ENCODE measurements at regions not wholly inside any gene's neighbourhood (a gene's known extent, or its start where the extent isn't known, plus 50 kb on each side); places are given as distances from the start of the nearest gene placed in this dataset.

DNA sequence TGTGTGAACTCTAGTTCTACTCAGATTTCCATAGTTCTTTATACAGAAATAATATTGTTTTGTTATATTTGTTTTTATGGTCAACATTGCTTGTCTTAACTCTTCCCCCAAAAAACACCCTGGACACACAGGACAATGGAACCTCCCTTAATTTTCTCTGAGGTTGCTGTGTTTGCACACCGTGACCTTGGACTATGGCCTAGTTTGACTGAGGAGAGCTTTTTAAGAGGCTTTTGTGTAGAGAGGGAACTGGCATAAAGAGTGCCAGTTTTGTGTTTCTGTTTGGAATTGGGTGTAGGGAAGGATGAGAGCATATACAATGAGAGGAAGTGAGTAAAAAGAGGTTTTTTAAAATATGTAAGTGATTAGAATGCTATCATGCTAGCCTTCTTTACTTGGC lies 101.1 kb upstream of the MEF2C start:
- DNase-seq = no peak

DNA sequence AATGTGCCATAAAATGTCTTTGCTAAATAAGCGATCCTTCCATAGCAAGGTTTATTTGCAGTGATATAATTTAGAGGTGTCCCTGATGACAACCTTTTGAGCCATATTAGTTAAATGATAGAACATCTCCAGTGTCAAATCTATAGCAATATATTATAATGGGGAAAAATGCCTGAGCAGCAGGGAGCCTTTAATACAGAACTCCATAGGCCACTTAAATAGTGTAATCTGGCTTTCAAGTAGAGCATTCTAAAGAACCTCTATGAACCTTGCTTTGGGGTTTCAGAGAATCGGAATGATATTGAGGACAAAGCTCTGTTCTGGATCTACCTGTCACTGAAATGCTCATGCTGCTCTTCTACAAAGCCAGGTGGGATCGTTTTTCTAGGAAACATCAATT lies 96.7 kb upstream of the MEF2C start:
- DNase-seq = no peak

DNA sequence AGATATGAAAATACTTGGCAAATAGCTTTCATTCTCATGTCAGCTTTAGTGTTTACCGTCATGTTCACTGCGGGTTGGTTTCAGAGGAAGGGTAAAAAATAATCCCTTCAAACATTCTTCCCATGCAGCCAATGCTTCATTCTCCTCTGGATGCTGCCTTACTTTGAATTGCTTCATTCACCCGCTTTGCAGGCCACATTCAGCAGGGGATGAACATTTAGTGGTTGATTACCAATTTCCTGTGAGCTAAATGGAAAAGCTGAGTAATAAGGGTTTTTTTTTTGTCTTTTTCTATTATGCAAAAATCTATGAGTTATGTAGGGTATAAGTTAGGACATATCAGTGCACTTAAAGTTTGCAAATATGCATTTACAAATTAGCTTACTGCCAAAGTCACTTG lies 96.3 kb upstream of the MEF2C start:
- DNase-seq = no peak

DNA sequence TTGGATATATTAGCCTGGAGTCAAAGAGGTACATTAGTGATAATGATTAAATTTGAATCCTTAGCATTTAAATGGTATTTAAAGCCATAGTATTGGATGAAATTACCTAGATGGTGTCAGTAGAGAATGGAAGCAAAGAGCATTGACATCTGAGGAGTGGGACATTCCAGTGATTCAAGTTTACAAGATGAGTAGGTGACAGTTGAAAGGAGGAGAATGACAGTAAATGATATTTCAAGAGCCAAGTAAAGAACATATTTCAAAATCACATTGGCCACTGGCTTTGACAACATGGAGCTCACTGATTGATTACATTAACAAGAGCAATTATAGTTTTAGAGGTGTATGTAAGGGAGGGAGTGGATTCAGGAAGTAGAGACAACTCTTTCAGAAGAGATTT lies 93.9 kb upstream of the MEF2C start:
- no peak for DNase-seq

DNA sequence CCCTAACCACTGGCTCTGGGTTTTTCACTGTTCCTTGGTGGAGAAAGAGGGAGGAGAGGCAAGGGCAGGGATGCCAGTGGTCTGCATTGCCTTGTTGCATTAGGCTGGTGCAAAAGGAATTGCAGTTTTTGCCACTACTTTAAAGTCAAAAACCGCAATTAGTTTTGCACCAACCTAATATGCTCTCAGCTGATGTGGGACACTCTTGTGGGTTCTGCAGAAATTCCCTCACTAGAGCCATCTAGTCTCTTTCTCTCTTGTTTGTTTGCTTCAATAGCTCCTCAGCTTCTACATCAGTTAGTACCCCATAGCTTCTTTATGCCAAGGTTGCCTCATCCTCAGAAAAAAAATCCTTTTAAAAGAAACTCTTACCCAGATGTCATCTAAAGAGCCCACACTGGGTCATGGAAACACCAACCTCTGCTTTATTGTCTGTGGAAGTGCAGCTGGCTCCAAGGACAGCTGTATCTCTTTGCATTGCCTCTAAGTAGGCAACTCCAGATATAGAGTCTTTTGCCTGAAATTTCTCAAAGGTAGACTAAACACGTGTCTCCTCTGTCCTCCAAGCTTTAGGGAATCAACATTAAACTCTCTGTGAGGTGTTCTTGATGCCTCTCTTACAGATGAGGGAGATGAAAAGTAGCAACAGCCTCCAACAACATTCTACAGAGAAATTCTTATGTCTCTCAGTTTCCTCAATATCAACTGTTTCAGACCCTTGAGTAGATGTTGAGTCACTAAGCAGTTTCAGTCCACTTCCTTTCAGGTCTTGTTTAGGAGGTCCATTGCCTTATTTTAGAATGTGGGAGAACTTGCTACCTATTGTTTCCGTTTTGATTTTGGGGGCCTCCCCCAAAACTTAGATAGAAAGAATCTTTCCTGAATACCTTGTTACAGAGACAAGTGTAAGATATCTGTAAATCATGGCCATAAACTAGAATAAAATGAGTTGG lies 84.9 kb upstream of the MEF2C start:
- no peak for DNase-seq

DNA sequence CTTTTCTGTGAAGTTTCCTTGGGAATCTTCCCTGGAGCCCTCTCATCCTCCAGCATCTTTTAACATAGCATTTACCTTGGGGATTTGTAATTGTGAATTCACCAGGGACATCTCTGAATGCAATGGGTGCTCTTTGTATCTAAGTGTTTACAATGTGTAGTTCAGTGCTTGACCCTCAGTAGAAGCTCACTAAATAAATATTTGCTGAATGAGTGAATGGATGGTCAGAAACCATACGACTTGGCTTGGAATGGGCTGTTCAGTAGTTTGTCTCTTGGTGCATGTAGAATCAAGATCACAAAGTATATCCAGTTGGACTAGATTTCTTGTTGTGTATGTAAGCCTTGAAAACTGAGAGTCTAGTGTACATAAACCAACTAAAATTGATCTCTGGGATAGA lies 81.8 kb upstream of the MEF2C start:
- DNase-seq = no peak

DNA sequence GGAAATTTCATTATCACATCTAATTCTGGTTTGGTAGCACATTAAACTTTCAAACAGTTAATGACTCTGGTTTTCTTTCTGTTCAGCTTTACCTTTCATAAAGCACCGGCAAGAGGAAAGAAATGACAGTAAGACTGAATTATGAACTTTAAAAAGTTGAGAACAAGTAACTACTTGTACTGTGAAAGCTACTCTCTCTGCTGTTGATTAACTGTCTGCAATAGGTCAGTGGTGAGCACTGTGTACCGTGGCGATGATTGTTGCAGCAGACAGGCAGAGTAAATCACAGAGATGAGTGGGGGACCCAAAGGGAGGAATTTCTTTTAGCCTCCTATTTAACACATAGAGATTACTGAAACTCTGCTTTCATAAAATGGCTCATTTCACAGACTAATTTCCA lies 74.0 kb upstream of the MEF2C start:
- no peak for DNase-seq

DNA sequence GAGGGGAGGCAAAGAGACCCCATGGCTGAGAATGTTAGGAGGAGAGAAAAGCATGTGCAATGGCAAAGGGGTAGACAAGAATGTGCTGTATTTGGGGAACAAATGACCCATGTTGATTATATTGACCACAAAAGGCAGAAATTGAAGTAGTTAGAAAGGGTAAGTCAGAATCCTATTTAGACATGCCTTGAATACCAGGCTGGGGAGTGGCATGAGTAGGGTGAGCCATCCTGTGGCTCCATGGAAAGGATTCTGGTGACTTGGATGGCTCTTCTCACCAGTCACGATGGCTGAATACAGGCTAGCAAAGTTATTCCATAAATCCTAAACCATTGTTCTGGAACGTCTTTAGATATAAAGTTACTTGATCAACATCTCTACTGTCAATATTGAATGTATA lies 73.4 kb upstream of the MEF2C start:
- no peak for DNase-seq

DNA sequence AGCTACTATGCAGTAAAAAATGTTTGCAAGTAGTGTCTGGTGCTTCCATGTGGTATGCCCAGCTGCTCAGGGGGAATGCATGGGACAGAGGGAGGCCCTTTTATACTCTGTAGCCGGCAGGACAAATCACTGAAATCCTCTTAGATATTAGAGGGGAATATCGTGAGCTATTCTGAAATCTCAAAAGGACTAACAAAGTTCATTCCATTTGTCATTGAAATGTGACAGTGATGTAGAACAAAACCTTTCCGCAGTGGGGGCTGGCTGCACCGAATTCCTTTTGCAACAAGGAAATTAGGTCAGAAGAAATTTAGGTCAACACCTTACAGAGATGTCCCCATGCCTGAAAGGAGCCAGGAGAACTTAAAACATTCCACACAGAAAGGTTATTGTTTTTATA lies 72.4 kb upstream of the MEF2C start:
- no peak for DNase-seq

DNA sequence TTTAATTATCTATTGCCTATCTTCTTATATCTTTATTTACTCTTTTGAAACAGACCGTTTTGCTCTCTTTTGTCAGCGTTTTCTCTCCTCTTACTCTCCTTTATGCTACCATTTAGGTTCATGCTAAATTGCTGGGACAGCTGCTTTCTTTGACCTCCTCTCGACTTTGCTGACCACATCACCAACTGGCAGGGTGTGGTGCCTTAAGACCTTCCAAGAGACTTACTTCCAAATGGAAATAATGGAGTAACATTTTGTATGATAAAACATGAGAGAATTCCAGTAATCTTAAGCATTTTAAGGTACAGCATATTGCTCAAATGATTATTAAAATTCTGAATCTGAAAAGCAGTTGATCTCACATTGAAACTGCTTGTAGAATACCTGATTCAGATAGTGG lies 71.5 kb upstream of the MEF2C start:
- no peak for DNase-seq

DNA sequence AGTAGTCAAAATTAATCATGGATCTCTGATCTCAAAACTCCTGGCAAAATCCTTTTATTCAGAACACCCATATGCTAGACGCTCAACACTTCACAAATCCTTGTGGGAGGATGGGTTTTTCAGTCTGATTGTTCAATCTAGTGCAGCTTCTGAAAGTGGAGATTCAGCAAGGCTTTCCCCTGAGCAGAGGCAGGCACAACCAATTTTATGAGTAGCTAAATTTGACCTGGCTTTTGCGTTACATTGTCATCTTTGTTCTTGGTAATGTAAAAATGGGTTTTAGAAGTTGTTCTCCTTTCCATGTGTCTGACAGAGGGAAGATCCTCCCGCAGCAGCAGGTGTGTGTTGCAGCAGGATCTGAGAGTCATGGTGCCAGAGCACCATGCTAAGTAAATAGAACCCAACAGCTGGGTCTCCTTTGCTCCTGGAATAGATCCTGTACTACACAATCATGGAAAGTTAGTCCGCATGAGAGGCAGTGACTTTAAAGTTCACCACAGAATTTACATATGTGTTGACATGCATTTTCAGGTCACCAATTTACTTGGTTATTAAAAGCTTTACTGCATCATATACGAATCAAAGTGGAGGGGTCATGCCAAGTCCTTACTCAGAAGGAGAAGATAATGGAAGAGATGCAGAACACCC lies 70.1 kb upstream of the MEF2C start:
- DNase-seq = no peak

DNA sequence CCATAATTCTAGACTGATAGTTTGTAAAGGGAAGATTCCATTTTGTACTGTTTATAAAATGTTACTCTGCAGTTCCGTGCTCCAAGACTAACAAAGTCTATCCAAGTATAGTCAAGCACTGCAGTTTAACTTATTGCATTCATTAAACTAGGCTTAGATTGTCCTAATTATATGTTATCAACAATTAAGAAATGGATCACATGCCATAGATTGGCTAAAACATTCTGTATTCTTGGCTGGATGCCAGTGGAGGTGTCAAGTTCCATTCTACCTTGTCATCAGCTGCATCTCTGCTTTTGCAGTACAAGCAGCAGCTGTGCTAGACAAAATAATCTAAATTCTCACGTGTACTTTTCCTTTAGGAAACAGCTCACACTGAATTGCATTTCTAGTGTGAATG lies 69.4 kb upstream of the MEF2C start:
- no peak for DNase-seq

DNA sequence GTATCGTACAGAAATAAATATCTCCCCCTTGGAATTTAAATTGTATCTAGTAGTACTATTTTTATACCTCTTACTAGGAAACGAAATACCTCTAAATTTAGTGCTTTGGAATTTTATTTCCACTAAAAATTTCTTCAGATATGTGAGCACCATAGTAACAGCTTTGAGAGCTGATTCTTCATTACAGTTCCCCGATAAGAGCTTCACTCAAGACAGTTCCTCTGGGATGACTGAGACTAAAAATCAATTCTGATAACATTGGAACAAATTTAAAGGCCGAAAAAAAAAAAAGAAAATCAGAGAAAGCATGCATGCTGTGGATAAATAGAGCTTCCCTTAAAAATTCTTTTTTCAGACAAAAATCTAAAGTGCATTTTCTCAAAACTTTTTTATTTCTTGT lies 68.5 kb upstream of the MEF2C start:
- DNase-seq = no peak

DNA sequence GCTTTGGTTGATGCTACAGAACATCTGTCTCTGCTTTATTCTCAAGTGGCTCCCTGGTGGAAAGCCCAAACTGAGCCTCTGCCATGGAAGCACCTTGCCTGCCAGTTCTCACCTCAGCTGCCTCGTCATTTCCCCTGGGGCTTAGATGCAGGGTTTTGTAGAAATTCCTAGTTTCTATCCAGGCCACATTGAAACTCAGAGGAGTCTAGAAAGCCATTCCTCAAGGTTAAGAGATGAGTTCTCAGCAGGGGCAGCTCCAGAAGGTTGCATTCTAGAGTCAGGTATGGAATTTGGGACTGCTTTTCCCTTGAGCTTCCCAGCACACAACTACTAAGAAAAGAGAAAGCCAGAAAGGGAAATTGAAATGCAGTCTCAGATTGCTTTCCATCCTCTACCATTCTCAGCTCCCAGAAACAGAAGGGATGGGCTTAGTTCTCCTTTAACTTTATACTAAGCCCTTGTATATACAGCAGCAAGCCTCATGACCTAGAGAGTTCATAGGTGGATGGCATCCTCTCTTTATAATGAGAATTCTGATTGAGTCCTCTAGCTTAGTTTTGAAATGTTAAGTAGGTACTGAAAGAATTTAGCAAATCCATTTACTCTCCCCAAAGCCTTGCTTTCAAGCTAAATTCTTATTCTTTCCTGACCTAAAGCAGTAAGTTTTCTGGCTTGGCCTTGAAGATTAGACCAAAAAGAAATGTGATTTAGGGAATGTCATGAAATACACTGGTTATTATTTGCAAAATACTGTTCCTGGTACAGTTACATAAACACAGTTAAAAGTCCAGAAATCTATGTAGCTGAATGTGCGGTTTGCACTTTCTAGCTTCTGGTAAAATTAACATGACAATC lies 66.0 kb upstream of the MEF2C start:
- DNase-seq = no peak

DNA sequence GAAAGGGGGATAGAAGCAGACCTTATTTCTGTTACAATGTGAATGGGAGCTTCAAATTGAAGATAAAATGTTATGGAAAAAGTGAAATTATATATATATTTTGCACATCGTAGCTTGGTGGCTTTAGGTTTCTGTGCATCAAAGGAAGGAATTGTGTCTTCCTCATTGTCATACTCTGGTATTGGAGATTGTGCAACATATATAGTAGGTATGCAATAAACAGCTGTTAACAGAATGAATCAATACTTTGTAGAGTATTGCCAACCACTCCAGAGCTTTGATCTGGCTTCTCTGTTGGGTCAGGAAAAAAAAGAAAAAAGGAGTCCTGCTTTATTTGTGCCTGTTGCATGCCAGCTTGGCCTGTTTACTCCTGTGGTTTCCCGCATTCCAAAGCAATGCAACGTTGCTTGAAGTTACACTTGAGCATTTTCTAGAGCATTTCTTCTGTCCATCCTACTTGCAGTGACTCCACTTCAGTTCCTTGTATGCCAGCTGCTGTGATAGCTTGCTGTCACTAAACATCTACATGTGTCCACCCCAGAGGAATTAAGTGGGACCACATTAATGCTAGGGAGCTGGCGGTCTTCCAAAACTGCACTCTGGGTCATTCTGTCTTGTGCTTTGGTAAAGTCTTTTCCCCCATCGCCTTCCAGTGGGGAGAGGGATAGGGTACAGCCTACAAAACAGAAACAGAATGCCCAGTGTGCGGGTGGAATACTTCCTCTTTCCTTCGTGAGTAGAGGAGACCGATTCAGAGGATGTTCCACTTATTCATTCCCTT lies 62.0 kb upstream of the MEF2C start:
- no peak for DNase-seq

DNA sequence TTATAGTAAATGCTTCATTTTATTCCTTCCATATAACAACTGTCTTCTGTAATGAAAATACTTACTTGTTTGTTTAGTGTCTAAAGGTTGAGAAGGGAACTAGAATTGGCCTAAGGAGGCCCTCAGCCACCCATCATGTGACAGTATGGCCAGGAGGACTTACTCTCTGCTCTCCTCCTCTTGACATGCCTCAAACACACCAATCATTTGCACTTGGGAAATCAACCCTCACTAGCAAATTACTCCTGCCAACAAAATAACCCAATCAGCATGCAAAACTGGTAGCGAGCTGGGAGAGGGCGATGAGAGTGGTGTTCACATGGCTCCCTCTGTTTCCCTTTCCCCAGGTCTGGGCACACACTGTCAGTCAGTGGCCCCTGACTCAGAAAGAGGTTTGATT lies 58.6 kb upstream of the MEF2C start:
- no peak for DNase-seq

DNA sequence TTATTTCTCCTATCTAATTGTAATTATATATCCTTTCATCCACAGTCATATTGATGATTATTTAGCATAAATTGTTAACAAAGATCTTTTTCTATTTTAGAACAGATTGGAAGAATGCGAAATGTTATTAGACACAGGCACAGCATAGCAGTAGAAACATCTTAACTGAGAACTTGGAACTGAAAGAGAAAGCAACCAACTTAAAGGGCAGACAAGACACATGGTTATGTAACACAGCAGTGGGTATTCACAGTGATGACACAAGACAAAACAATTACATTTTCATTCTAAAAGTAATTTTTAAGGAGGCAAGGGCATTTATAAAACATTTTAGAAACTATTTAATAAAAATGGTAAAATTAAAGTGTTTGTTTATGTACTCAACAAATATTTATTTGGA lies 57.7 kb upstream of the MEF2C start:
- no peak for DNase-seq

DNA sequence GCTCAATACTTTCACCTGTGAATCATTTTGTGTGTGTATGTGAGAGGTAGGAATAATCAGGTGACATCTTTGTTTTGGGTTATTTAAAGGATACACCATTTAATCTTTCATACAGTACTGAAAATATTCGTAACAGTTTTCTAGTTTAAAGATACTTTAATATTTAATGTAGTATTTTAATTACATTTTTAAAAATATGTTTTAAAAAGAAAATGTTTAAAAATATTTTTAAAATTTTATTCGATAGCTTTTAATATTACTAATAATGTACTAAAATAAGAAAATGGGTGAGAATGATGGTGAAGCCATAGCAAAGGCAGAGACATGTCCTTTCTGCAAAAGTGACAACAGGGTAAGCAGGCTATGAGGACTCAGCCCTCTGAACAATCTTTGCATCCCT lies 56.3 kb upstream of the MEF2C start:
- no peak for DNase-seq

DNA sequence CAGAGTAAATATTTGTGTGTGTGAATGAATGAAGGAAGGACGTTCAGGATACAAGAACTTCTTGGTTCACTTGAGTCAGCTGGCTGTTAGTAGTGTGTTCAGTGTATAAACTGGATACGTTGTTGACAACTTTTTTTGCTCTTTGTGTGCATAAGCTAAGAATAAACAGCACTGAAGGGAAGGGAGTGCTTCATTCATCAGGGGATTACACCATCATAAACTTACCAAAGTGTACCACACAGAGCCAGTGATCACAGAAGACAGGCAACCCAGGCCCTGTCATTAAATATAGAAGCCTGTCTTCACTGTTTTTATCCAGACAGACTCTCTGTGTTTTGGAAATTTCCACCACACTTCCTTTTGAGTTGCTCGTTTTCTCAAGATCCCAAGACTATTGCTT lies 55.5 kb upstream of the MEF2C start:
- no peak for DNase-seq

DNA sequence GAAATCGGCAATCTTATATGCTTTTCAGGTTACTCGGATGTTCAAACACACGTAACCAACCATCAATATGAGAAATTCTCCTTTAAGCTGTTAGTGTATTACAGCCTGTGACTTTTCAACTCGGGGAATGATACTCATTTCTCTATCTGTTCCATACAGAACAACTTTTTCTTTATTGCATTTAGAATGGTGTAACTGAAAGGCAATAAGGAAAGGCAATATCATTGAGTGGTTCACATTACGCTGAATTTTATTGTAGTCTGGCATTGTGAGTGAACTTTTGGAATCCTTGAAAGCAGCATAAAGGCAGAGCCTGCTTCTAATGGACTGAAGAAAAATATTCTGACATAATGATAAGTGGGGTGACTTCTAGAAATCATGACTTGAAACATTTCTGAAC lies 54.4 kb upstream of the MEF2C start:
- DNase-seq = no peak

DNA sequence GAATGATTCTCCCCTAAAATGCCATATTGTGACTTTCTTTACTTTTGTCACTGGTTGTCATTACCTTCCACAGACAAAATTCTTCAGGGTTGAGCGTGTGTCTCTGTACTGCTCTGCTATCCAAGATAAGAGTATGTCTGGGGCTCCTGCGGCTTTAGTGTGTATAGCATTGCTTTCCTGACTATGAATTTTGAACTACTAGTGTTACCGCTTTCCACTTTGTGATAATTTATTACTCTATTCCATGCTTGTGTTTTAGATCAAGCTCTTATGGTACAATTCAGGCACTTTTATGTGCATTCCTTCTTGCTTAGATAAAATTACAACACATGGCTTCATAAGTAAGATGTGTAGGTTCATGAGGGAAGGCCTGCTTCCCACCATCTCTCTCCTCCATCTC lies 51.5 kb upstream of the MEF2C start:
- no peak for DNase-seq

All from CD4-positive, alpha-beta T cell treated with Interleukin-17A for 1 hour (primary cell).